ENCODE measurements at regions not wholly inside any gene's neighbourhood (a gene's known extent, or its start where the extent isn't known, plus 50 kb on each side); places are given as distances from the start of the nearest gene placed in this dataset.

GRCh38 chr4:81919810-81920209 is 448.1 kb upstream of the RASGEF1B start:
- Histone ChIP-seq H3K9me1 (ENCODE audit: control insufficient read depth, extremely low read depth, insufficient read depth, low read length) (no peaks in the 10 kb centered on the region), H3K4me3 (ENCODE audit: control insufficient read depth in 2 of 3, extremely low read depth in 1 of 3, insufficient read depth in 2 of 3, low read depth in 1 of 3, low read length in 3 of 3) (no peak overlapping the region), H3K9me3 (ENCODE audit: control insufficient read depth, low read depth, low read length) (no peaks in the 10 kb centered on the region), H3K27me3 (ENCODE audit: control insufficient read depth, extremely low read depth, insufficient read depth, low read length) (no peaks in the 10 kb centered on the region), H4K20me1 (ENCODE audit: control insufficient read depth, extremely low read depth, insufficient read depth, low read length) (no peaks in the 10 kb centered on the region), H3K4me2 (ENCODE audit: control insufficient read depth, extremely low read depth, insufficient read depth, low read depth, low read length) (no peak overlapping the region), H3K4me1 (ENCODE audit: control insufficient read depth, extremely low read depth, insufficient read depth, low read length) (no peaks in the 10 kb centered on the region), H3K79me2 (ENCODE audit: control insufficient read depth, insufficient read depth, low read length) (no peaks in the 10 kb centered on the region), H3K36me3 (ENCODE audit: control insufficient read depth in 2 of 2, extremely low read depth in 1 of 2, insufficient read depth in 2 of 2, low read length in 2 of 2) (no peaks in the 10 kb centered on the region), H3K9ac (ENCODE audit: control insufficient read depth, extremely low read depth, insufficient read depth, low read length) (no peak overlapping the region), H3K27ac (ENCODE audit: control insufficient read depth, insufficient read depth, low read length) (no peak overlapping the region), H2AFZ (ENCODE audit: control insufficient read depth, low read length) (no peak overlapping the region)
- TF ChIP-seq CTCF (optimal IDR thresholded peaks at IDR 0.05 in 1 of 3, IDR thresholded peaks at IDR 0.05 in 1 of 3, conservative IDR thresholded peaks at IDR 0.05 in 1 of 3; ENCODE audit: extremely low read depth in 1 of 3, insufficient read depth in 2 of 3, low read length in 3 of 3) = peak in 2 of 3 experiments; percentile 11 to 32
- TF ChIP-seq EZH2 (IDR thresholded peaks at IDR 0.05; ENCODE audit: low read length) = no peak
- DNase-seq (ENCODE audit: low read depth, low spot score) (no peak), FAIRE-seq (no peak)
- dilution Hi-C loops (cut with MboI; ENCODE audit: extremely low pct_ligation_motif_present, low sequenced_read_pairs) = no loop called here

GRCh38 chr4:81919223-81919622 is 447.5 kb upstream of the RASGEF1B start:
- Histone ChIP-seq H3K4me3 (ENCODE audit: control insufficient read depth in 2 of 3, extremely low read depth in 1 of 3, insufficient read depth in 2 of 3, low read depth in 1 of 3, low read length in 3 of 3) (no peak overlapping the region), H2AFZ (ENCODE audit: control insufficient read depth, low read length) (no peak overlapping the region), H3K9me3 (ENCODE audit: control insufficient read depth, low read depth, low read length) (no peaks in the 10 kb centered on the region), H3K36me3 (ENCODE audit: control insufficient read depth in 2 of 2, extremely low read depth in 1 of 2, insufficient read depth in 2 of 2, low read length in 2 of 2) (no peaks in the 10 kb centered on the region), H3K9me1 (ENCODE audit: control insufficient read depth, extremely low read depth, insufficient read depth, low read length) (no peaks in the 10 kb centered on the region), H4K20me1 (ENCODE audit: control insufficient read depth, extremely low read depth, insufficient read depth, low read length) (no peaks in the 10 kb centered on the region), H3K27me3 (ENCODE audit: control insufficient read depth, extremely low read depth, insufficient read depth, low read length) (no peaks in the 10 kb centered on the region), H3K4me1 (ENCODE audit: control insufficient read depth, extremely low read depth, insufficient read depth, low read length) (no peaks in the 10 kb centered on the region), H3K27ac (ENCODE audit: control insufficient read depth, insufficient read depth, low read length) (no peak overlapping the region), H3K79me2 (ENCODE audit: control insufficient read depth, insufficient read depth, low read length) (no peaks in the 10 kb centered on the region), H3K9ac (ENCODE audit: control insufficient read depth, extremely low read depth, insufficient read depth, low read length) (no peak overlapping the region), H3K4me2 (ENCODE audit: control insufficient read depth, extremely low read depth, insufficient read depth, low read depth, low read length) (no peak overlapping the region)
- DNase-seq (ENCODE audit: low read depth, low spot score) (no peak), FAIRE-seq (no peak)
- TF ChIP-seq CTCF (optimal IDR thresholded peaks at IDR 0.05 in 1 of 3, IDR thresholded peaks at IDR 0.05 in 1 of 3, conservative IDR thresholded peaks at IDR 0.05 in 1 of 3; ENCODE audit: extremely low read depth in 1 of 3, insufficient read depth in 2 of 3, low read length in 3 of 3) = peak; percentile 41 to 56 (median 49)
- TF ChIP-seq EZH2 (IDR thresholded peaks at IDR 0.05; ENCODE audit: low read length) = no peak
- dilution Hi-C loops (cut with MboI; ENCODE audit: extremely low pct_ligation_motif_present, low sequenced_read_pairs) = no loop called here

Measured in keratinocyte (primary cell).